HG03342 (cell line): ENCODE measurements at regions not wholly inside any gene's neighbourhood (a gene's known extent, or its start where the extent isn't known, plus 50 kb on each side); places are given as distances from the start of the nearest gene placed in this dataset.
"Not testable (repeated sequence)": the region's sequence is repeated elsewhere in the genome, so short reads cannot be mapped to it uniquely, and the experiment has no call there.

Experiments used
- ATAC-seq: cut with Tn5 transposase; IDR thresholded peaks from one replicate; pipeline ENCODE4 v1.9.1; 2021; ENCODE audit warnings: mild to moderate bottlenecking, moderate library complexity; ENCODE audit not compliant: unreplicated experiment

DNA sequence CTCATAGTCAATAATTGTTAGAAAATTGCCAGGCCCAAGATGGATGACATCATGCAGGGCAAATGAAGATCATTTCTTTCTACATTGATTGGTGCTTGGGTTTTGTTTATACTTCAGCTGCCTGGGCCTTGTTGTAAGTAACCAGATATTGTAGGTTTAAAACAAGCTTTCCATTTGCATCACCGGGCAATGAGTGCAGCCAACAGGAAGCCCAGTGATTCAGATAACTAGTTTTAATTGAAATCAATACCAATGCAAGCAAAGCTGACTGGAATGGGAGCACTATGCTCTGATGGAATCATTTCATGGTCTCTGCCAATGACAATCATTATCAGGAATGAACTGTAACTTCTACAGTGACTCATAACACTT lies 279.3 kb downstream of the DUSP6 start:
- no peak for ATAC-seq

DNA sequence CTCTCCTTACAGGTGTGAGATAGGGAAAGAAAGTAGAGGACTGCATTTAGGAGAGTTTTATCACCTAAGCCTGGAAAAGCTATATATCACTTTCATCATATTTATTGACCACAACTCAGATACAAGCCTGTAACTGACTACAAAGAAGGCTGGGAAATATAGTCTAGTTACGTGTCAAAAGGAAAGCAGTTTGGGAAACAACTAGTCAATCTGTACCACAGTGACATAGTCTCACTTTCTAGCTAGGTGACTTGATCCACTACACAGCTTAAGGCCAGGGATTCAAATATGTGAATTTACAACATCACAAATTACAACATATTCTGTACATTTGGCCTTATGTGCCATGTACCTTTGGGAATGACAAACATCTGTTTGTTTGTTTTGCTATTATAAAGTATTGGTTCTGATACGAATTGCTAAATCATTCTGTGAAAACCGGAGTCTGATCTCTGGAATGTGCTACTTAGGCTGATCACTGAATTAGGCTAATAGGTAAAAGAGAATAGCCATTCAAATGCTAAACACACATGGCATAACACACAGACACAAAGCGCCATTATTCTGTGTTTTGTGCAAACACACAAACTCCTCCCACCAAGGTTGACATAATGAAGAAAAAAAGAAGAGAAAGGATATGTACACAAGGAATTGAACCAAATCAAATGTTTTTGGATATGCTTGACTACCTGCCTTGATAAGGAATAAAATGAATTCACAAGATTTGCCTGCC lies 279.8 kb downstream of the DUSP6 start:
- no peak for ATAC-seq

DNA sequence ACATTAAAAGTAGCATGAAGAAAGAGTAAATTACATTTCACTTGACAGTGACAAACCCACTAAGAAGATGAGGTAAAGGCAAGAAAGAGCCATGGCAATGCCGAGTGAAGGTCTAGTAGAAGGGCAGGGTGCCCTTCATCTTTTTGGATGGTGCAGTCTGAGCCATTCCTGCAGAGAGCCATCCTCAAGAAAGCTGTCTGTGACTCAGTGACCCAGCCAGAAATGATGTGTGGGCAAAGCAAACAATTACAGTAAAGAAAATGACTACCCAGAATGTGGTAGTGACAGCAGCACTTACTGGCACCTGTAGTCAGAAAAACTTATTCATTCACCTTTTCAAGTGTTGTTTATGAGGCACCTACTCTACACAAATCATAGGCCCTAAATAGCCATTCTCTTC lies 281.7 kb downstream of the DUSP6 start:
- no peak for ATAC-seq

DNA sequence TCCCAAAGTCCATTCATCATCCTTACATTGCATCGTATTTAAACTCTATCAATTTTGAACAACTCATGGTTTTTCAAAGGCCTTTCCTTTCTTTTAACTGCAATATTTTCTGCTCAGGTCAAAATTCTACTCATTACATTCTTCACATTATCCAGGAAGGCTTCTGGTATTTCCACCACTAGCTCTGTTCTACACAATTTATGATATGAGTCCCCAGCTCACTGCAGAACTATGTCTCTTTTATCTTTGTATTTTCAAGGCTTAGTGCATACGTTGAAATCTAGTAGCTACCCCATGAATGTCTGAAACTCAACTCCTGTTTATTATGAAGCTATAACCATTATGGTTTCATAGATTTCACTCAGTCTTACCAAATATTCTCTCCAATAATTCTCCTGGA lies 282.9 kb downstream of the DUSP6 start:
- ATAC-seq = no peak

DNA sequence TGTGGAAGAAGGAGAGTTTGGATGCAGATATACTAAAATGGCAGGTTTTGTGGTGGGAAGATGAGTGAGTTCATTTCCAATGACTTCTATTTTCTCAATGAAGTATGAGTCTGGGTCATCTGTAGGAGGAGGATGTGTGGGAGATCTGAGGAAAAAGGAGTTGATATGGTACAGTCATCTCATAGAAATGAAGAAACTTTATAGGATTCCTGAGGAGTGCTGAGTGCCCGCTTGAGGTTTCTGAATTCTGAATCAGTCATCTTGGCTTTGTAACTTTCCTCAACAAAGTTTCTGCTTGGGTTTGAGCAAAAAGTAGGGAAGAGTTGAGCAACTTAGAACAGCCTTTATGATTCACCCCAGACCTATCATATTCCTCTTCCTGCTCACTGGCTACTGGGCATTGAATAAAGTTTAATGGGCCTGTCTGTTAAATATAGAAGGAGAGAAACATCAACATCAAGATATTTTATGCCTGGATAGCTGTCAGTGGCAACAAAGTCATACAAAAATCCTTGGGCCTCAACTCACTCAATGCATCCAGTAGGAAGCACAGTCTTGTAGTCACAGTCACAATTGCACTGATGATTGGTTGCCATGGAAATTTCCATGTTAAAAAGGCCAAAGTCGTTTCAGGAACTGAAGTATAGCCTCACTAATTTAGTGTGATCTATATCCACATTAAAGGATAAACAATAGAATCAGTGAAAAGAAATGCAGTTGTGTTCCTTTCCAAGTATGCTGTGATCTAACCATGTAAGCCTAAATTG lies 284.7 kb downstream of the DUSP6 start:
- ATAC-seq = no peak

DNA sequence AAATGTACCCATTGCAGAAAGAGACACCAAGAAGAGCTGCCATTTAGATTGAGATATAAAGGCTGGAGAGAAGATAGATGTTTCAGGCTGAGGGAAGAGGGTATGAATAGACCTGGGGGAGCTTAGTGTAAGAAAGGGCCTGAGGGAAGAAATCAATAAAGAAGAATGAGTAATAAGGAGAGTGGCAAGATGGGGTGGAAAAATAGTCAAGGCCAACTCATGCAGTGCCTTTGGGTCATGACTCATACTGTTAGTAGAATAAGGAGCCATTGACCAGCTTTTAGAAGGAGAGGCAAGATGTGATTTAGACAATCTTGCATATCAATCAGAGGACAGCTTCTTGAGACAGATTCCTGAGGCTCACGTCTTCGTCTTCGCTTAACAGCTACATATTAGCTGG lies 287.5 kb downstream of the DUSP6 start:
- no peak for ATAC-seq

DNA sequence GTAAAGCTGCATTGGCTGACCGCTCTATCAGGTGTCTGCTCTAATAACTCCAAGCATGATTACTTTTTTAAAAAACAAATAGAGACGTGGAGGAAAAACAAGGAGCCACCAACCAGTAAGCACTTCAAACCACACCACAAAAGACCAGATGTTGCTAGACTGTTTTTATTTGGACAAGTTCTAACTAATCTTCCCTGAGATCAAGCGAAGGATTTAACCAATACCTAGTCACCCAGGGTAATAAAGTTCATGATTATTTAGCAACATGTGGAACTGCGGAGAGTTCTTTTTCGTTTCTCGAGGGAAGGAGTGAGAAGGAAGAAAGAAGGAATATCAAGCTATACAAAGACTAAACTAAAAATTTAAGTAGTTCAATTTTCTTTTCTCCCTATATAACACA lies 288.1 kb downstream of the DUSP6 start:
- no peak for ATAC-seq

DNA sequence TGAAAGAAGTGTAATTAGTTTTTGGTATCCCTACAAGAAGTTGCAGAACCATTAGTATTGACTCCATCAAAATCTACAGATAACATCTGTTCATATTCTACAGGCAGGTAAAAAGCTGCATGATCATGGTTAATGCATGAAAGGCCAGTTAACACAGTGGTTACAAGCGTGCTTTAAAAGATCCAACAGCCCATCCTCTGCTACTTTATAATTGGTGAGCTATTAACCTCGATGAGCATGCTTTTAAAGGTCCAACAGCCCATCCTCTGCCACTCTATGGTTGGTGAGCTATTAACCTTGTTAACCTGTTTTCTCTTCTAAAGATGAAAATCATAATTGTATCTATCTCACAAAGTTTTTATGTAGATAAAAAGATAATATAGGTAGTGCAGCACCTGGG lies 289.3 kb downstream of the DUSP6 start:
- no peak for ATAC-seq

DNA sequence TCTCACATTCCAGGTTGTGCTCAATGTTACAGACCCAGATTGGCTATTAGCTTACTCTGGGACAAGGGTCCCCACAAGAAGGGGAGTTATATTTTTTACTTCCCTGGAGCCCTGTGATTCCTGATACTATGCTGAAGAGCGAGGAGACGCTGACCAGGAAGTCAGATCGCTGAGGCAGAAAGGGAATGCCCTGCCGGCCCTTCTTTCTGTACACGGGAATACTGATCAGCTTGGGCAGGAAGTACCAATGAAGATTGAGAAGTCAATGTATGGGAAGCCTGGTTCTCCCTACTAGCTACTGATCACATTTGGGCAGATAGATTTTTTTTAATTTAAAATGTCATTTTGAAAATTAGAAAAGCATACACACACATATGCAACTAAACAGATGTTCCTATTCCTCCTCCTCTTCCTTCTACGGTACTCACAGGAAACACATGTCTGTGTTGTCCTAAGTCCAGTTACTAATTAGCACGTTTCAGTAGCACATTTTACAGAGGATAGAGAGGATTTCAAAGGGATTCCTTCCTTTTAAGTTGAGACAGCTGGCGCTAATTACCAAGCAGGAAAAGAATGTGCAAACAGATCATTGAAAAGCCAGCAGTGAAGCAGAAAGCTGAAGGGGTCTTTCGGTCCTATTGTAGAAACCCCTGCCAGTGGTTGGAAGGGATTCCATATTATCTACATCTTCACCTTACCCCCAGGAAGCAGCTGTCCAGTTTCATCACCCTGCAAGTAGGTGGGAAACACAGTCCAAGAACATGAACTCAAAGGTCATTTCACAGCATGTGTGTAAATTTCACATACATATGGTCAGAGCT lies 292.4 kb downstream of the DUSP6 start:
- no peak for ATAC-seq

DNA sequence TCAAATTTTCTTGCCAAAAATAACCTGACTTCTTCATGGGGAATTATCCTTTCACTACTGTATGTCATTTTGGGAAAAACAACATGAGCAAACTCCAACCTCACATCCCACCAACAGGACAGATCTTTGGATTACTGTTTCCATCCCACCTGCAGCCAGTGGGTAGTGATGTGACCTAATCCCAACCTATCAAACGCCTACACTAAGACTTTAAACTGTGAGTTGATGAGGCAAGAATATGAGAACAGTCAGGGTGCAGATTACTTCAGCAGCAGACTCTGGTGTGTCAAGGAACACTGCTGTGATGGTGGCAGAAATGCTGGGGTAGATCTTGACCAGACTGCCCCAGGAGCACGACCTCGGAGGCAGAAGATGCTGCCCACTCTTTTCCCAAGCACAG lies 293.2 kb downstream of the DUSP6 start:
- ATAC-seq = no peak

DNA sequence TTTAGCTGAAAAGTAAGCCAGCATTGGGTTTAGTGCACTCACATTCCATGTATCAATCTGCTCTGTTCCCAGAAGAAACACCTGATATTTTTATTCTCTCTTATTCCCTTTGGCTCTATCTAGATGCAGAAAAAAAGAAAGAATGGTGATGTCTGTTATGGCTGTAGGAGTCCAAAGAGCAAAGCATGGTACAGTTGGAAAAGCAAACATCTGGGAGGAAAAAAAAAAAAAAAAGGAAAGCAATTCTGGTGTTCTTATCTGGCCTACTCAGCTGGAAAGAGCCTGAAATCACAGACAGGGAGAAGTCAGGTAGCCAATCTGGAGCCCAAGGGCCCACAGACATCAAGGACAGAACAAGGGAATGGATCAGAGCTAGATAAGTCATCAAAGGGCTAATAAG lies 293.9 kb downstream of the DUSP6 start:
- no peak for ATAC-seq

DNA sequence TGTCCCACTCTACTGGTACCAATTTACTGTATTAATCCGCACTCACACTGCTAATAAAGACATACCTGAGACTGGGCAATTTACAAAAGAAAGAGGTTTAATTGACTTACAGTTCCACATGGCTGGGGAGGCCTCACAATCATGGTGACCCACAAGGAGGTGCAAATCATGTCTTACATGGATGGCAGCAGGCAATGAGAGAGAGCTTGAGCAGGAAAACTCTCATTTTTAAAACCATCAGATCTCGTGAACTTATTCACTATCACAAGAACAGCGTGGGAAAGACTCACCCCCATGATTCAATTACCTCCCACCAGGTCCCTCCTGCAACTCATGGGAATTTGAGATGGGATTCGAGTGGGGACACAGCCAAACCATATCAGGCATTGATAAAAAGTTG lies 298.5 kb downstream of the DUSP6 start:
- not testable (repeated sequence) for ATAC-seq

DNA sequence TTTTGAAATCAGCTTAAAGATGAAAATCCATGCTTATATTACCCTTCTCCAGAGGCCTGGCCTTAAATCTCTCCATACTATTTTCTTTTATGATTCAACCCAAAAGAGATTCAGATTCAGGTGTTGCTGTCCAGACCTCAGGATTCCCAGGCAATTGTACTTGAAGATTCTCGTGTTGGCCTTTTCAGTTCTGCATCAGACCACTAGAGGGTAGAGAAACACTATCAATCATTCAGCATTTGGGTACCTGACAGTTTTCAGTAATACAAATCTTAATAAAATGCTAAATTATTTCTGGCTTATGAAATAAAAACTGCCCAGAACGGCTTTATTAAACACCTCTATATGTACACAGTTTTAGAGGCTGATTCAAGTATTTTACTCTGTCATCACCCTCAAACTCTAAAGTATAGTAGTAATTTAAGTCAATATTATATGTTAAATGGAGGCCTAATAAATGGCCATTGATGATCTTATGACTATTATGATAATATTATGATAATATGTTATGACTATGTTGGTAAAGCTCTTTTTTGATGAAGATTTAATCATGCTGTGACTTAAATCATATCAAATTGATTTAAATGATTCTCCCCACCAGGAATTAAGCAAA lies 301.1 kb downstream of the DUSP6 start:
- ATAC-seq = peak; percentile 86

DNA sequence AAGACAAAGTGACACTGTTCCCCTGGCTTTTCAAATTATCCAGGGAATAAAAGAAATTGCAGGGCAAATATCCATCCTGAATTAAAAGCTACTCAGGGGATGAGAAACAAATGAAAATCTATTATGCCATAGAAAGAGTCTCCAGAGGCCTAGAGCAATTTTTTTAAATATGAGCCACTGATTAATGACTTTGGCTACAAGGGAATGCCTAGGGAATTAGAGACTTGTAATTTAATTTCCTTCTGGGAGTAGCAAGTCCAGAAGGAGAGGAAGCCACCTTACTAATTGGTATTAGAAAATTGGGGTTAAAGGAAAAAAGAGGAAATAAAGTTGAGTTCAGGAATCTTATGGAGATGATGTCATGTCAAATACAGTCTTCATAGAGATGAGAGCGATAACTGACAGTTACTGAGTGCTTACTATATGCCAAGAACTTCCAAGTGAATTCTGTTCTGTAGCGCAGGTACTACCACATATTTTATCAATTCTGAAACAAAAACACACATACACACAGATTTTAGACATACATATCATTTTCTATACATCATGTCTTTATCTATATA lies 304.4 kb downstream of the DUSP6 start:
- ATAC-seq = no peak

DNA sequence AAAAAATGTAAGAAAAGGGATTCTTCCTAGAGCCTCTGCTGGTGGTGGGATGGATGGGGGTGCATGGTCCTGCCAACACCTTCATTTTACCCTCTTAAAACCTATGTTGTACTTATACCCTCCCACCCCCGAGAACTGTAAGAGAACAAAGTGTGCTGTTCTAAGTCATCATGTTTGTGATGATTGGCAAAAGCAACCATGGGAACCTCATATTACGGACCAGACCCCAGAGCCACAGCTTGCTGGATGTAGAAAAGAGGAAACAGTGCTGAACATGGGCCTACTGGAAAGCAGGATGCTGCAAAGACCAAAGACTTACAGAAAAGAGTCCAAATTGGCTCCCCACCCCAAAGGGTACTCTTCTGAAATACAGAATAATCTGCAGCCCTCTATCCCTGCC lies 311.2 kb downstream of the DUSP6 start:
- no peak for ATAC-seq

DNA sequence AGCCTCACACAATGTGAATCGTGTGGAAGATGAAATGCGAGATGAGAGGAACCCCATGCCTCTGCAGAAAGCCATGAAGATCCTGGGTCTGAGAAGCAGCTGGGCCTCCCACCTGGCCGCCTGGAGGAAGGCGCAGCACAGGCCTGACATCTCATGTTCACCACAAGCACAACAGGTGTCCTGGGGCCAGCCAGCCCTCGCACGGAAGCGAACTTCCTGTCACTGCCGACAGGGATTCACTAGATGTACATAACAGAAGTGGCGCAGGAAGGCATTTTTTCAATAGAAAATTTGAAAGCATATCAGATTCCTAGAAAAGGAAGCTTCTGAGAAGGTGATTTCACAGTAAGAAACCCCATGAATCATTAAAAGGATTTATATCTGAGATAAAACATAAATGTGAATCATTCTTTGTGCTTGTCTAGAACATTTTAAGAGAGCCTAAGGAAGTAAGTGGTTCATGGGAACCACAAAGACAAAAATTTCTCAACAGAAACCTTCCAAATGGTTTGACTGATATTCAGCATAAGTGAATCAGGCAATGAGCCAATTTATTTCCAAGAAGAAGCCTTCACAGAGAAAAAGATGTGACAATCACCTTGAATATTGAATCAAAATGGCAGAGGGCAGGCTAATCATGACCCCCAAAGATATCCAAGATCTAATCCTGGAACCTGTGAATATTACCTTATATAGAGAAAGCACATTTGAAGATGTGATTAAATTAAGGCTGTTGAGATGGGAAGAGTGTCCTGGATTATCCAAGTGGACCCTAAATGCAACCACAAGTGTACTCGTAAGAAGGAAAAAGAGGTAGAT lies 311.9 kb downstream of the DUSP6 start:
- peak; percentile 98 for ATAC-seq

DNA sequence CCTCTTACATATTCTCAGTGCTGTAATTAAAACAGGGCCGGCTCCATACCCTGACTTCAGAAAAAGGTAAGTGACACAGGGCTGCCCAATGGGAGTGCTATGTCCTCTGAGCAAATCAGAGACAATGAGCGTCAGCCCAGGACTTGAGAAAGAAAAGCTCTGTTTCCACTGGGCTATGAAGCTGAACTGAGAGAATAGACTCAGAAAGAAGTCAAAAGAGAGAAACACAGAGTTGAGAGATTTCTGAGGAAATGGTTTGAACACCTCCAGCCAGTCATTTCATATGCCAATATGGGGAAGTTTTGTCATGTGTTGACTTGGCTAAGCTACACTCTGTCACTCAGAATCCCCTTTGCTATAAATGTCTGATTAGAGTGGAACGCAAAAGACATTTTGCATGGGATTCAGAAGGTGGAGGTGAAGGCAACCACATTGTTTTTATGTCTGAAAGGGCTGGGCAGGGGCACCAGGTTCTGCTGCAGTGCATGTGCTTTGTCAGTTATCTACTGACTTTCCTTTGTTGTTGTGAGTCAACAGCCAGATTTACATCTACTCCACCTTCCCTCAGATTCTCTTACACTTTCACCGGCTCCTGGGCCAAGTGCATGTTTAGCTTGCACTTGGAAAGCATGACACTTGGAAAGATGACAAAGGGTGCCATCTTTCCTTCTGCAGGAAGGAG lies 313.3 kb downstream of the DUSP6 start:
- ATAC-seq = peak; percentile 36

DNA sequence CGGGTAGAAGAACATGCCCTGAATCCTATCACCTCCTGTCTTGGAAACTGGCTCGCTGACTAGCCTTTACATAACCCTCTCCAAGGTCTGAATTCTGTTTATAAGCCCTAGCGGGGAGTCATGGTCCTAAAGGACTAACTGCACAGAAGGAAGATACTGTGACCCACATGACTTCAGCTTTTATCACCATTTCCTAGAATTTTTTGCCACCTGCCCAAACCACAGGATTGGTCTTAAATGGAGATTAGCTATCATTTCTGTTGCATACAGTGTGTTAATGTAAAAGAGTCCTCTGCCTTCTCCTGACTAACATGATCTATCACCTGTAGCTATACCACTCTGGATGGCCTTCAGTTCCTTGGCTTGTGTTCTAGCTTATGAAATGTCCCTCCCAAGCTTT lies 319.2 kb downstream of the DUSP6 start:
- ATAC-seq = no peak

DNA sequence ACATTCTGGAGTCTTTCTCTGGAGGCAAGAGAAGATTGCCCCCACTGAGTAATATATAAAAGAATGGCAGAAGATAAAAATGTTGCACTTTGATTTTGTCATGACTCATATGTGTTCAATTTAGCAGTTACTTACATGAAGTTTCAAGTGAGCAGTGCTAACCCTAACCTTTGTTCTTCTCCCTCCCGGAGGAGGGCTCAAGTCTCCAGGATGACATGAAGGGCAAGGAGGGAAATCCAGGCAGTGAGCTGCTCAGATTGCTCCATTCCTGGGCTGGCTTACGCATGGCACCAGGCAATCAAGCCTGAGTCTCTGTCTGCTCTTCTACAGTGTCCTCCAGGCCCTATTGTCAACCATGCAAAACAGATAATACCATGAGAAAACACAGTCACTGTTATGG lies 322.3 kb downstream of the DUSP6 start:
- ATAC-seq = no peak

DNA sequence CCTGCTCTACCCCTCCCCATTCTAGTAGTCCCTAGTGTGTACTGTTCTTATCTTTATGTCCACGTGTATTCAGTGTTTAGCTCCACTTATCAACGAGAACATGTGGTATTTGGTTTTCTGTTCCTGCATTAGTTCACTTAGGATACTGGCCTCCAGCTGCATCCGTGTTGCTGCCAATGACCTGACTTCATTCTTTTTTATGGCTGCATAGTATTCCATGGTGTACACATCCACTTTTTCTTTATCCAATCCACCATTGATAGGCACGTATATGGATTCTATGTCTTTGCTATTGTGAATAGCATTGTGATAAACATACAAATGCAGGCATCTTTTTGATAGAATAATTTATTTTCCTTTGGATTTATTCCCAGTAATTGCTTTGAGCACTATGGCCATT lies 327.7 kb downstream of the DUSP6 start:
- no peak for ATAC-seq
